ENCODE measurements at regions not wholly inside any gene's neighbourhood (a gene's known extent, or its start where the extent isn't known, plus 50 kb on each side); places are given as distances from the start of the nearest gene placed in this dataset.

DNA sequence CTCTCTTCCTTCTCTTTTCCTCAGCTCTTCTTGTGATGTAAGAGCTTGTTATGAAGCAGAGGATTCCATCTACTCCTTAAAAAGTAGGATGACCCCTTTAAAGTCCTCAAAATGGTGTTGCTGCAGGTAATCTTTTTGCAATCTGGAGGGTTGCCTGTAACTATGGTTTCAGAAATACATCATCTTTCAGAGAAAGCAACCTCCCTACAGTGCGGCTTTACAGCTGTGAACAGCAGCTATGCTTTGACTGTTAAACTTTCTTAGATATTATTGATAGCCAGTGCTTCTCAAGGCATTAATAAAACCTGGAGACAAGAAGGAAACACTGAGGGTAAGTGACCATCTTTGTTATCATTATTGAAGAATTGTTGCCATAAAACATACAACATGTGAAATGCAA, 86.6 kb upstream of the MDFIC start:
- CTCF ChIA-PET (ENCODE audit: low intra/inter-chr PET ratio) = no interaction called here
- in situ Hi-C loops (cut with MboI) (no loop called here), intact Hi-C loops (cut with micrococcal nuclease) (no loop called here)
- Histone ChIP-seq H3K9me3 (replicated peaks; ENCODE audit: control insufficient read depth, insufficient read depth, low read depth, low read length) (no peaks in the 10 kb centered on the region; the same call in 1 of the 2 replicates), H3K27me3 (ENCODE audit: control insufficient read depth in 2 of 2, insufficient read depth in 2 of 2, low read length in 2 of 2) (no peaks in the 10 kb centered on the region), H3K27ac (ENCODE audit: extremely low read depth, low read depth, low read length) (no peak overlapping the region), H4K20me1 (replicated peaks; ENCODE audit: control insufficient read depth, insufficient read depth, low read length) (no peaks in the 10 kb centered on the region), H3K4me2 (ENCODE audit: insufficient read depth, low read length) (no peak overlapping the region), H3K9ac (ENCODE audit: insufficient read depth in 1 of 2, low read depth in 2 of 2, low read length in 2 of 2) (no peak overlapping the region), H2AFZ (ENCODE audit: low read depth, low read length) (no peak overlapping the region), H3K4me3 (no peak overlapping the region), H3K36me3 (ENCODE audit: control insufficient read depth, insufficient read depth, low read length) (no peaks in the 10 kb centered on the region), H3K9me1 (ENCODE audit: control insufficient read depth, insufficient read depth, low read length) (no peaks in the 10 kb centered on the region), H3K4me1 (replicated peaks in 1 of 2; ENCODE audit: control insufficient read depth in 2 of 2, insufficient read depth in 2 of 2, low read length in 2 of 2) (no peaks in the 10 kb centered on the region), H3K79me2 (ENCODE audit: control insufficient read depth, insufficient read depth, low read length) (no peaks in the 10 kb centered on the region)
- ATAC-seq (no peak), DNase-seq (ENCODE audit: extremely low read depth in 1 of 4, low spot score in 3 of 4) (no peak), FAIRE-seq (no peak)
- POLR2A ChIA-PET = no interaction called here
- no TSS peak for BruUV-seq (replicated peaks)
- WGBS (ENCODE audit: insufficient coverage, low coverage, missing lambda C conversion rate) = 0% methylated on average over 1 of the region's 1 CpG
- no peak for TF ChIP-seq TEAD2 (tag; IDR thresholded peaks at IDR 0.05)
- TF ChIP-seq, protein P1, sequence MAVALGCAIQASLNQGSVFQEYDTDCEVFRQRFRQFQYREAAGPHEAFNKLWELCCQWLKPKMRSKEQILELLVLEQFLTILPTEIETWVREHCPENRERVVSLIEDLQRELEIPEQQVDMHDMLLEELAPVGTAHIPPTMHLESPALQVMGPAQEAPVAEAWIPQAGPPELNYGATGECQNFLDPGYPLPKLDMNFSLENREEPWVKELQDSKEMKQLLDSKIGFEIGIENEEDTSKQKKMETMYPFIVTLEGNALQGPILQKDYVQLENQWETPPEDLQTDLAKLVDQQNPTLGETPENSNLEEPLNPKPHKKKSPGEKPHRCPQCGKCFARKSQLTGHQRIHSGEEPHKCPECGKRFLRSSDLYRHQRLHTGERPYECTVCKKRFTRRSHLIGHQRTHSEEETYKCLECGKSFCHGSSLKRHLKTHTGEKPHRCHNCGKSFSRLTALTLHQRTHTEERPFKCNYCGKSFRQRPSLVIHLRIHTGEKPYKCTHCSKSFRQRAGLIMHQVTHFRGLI (CRISPR knock-in tag; IDR thresholded peaks at IDR 0.05) = no peak

DNA sequence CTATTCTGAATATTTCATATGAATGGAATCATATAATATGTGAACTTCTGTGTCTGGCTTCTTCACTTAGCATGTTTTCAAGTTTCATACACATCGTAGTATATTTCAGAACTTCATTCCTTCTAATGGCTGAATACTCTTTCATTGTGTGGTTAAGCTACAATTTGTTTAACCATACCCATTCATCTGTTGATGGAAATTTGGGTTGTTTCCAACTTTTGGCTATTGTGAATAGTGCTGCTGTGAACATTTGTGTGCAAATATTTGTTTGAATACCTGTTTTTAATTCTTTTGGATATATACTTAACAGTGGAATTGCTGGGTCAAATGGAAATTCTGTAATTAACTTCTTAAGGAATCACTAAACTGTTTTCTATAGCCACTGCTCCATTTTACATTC, 86.0 kb upstream of the MDFIC start:
- H3K9me3 ChIP-seq (replicated peaks; ENCODE audit: control insufficient read depth, insufficient read depth, low read depth, low read length) = no peaks in the 10 kb centered on the region; the same call in 1 of the 2 replicates
- no peaks in the 10 kb centered on the region for H3K4me1 ChIP-seq (replicated peaks in 1 of 2; ENCODE audit: control insufficient read depth in 2 of 2, insufficient read depth in 2 of 2, low read length in 2 of 2)
- in situ Hi-C loops (cut with MboI) = no loop called here
- no peaks in the 10 kb centered on the region for H3K79me2 ChIP-seq (ENCODE audit: control insufficient read depth, insufficient read depth, low read length)
- intact Hi-C loops (cut with micrococcal nuclease) = no loop called here
- H3K4me3 ChIP-seq = no peak overlapping the region
- 0% methylated on average over 1 of the region's 1 CpG for WGBS (ENCODE audit: insufficient coverage, low coverage, missing lambda C conversion rate)
- H3K9me1 ChIP-seq (ENCODE audit: control insufficient read depth, insufficient read depth, low read length) = no peaks in the 10 kb centered on the region
- H2AFZ ChIP-seq (ENCODE audit: low read depth, low read length) = no peak overlapping the region
- ATAC-seq (no peak), FAIRE-seq (no peak), DNase-seq (ENCODE audit: extremely low read depth in 1 of 4, low spot score in 3 of 4) (no peak)
- no peak overlapping the region for H3K27ac ChIP-seq (ENCODE audit: extremely low read depth, low read depth, low read length)
- H3K36me3 ChIP-seq (ENCODE audit: control insufficient read depth, insufficient read depth, low read length) = no peaks in the 10 kb centered on the region
- no TSS peak for BruUV-seq (replicated peaks)
- H3K9ac ChIP-seq (ENCODE audit: insufficient read depth in 1 of 2, low read depth in 2 of 2, low read length in 2 of 2) = no peak overlapping the region
- ChIA-PET POLR2A (no interaction called here), CTCF (ENCODE audit: low intra/inter-chr PET ratio) (no interaction called here)
- H4K20me1 ChIP-seq (replicated peaks; ENCODE audit: control insufficient read depth, insufficient read depth, low read length) = no peaks in the 10 kb centered on the region
- H3K27me3 ChIP-seq (ENCODE audit: control insufficient read depth in 2 of 2, insufficient read depth in 2 of 2, low read length in 2 of 2) = no peaks in the 10 kb centered on the region
- no peak overlapping the region for H3K4me2 ChIP-seq (ENCODE audit: insufficient read depth, low read length)
- TF ChIP-seq GTF2A2 (tag; IDR thresholded peaks at IDR 0.05) (no peak), MAFG (tag; conservative IDR thresholded peaks at IDR 0.05) (no peak), ZNF165 (CRISPR knock-in tag; IDR thresholded peaks at IDR 0.05; ENCODE audit: borderline replicate concordance) (no peak), FOXJ3 (CRISPR knock-in tag; IDR thresholded peaks at IDR 0.05) (no peak), POLR2AphosphoS5 (IDR thresholded peaks at IDR 0.05; ENCODE audit: control insufficient read depth, insufficient read depth, low read depth, low read length) (no peak), ZNF41 (CRISPR knock-in tag; conservative IDR thresholded peaks at IDR 0.05) (no peak), U2AF2 (optimal IDR thresholded peaks at IDR 0.05; ENCODE audit: low read depth, low read length) (no peak), TFAM (CRISPR knock-in tag; conservative IDR thresholded peaks at IDR 0.05) (no peak)
- TF ChIP-seq, protein P2, sequence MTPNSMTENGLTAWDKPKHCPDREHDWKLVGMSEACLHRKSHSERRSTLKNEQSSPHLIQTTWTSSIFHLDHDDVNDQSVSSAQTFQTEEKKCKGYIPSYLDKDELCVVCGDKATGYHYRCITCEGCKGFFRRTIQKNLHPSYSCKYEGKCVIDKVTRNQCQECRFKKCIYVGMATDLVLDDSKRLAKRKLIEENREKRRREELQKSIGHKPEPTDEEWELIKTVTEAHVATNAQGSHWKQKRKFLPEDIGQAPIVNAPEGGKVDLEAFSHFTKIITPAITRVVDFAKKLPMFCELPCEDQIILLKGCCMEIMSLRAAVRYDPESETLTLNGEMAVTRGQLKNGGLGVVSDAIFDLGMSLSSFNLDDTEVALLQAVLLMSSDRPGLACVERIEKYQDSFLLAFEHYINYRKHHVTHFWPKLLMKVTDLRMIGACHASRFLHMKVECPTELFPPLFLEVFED (CRISPR knock-in tag; conservative IDR thresholded peaks at IDR 0.05) = no peak
- TF ChIP-seq, protein P3, sequence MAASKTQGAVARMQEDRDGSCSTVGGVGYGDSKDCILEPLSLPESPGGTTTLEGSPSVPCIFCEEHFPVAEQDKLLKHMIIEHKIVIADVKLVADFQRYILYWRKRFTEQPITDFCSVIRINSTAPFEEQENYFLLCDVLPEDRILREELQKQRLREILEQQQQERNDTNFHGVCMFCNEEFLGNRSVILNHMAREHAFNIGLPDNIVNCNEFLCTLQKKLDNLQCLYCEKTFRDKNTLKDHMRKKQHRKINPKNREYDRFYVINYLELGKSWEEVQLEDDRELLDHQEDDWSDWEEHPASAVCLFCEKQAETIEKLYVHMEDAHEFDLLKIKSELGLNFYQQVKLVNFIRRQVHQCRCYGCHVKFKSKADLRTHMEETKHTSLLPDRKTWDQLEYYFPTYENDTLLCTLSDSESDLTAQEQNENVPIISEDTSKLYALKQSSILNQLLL (CRISPR knock-in tag; IDR thresholded peaks at IDR 0.05; ENCODE audit: borderline replicate concordance) = no peak
